CD4-positive, alpha-beta T cell treated with Interleukin-15 for 4 hours (primary cell): ENCODE measurements at regions not wholly inside any gene's neighbourhood (a gene's known extent, or its start where the extent isn't known, plus 50 kb on each side); places are given as distances from the start of the nearest gene placed in this dataset.
"Not testable (repeated sequence)": the region's sequence is repeated elsewhere in the genome, so short reads cannot be mapped to it uniquely, and the experiment has no call there.

Source experiments
- DNase-seq: peaks from one replicate; pipeline ENCODE4 v3.0.0-alpha.2; 2020; ENCODE audit warnings: low spot score

DNA sequence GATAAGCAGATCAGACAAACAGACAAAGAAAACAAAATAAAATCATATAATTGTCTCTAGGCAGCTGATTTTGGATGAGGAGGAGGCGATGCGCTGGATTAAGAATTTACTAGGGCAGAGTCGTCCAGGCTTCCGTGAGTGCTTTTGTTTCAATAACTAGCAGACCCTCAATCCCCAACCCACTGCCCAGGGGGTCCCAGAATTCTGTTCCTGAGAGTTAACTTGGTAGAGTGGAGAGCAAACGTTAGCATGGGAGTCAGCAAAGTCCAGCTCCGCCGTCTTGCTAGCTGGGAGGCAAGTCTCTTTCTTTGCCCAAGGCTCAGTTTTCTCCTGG lies 95.5 kb upstream of the TBX5 start:
- no peak for DNase-seq

DNA sequence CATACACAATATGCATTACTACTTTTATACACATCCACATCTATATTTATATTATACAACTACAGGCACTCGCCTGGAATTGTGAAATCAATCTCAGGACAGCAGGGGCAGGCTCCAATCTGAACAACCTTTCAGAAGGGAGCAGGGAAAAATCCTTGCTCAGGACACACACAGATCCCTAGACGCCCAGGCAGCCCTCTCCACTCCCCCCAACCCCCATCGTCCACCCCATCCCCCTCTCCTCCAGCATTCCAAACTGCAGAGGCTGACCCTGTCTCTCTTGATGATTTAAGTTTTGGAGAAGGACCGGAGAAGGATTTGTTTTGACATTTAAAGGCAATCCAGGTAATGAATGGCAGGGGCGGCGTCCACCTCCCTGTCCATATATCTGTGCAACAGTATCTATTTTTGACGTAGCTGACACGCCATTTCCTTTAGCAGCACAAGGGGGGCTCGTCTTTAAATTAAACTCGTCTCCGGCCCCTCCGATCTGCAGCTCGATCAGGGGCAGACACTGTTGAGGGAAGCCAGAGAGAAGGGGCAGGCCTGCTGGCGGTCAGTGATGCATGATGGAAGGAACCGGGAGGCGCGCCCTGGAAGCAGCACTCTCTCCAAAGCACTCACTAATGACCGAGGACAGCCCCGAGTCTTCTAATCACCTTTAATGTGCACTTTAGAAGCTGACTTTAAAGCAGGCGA lies 95.0 kb upstream of the TBX5 start:
- DNase-seq, result no peak

DNA sequence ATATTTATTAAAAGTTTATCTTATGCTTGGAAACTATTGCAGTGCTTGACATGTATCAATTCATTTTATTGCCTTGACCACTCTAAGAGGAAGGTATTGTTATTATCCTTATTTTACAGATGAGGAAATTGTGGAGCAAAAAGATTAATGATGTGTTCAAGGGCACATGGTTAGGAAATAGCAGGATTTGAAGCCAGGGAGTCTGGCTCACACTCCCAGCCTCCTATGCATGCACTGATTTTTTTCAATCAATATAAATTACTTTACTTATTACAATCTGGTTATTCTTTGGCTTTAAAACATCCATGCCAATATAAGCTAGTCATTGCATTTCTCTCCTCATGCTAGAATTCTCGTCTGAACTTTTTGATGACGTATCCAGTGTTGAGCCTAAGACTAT lies 94.2 kb upstream of the TBX5 start:
- DNase-seq, result no peak

DNA sequence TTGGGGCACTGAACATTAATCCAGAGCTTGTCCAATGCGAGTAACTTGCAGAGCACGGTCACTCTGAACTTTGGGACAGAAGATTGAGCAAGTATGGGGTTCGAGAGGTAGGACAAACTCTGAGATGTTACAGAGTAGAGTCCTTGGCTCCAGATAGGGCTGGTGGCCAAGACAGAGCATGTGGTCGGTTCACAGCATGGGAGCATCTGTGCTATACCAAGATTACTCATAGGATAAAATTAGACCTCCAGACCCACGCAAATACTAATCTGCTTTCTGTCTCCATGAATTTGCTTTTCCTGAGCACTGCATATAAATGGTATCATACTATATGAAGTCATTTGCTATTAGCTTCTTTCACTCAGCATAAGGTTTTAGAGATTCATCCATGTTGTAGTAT lies 93.4 kb upstream of the TBX5 start:
- DNase-seq, result no peak

DNA sequence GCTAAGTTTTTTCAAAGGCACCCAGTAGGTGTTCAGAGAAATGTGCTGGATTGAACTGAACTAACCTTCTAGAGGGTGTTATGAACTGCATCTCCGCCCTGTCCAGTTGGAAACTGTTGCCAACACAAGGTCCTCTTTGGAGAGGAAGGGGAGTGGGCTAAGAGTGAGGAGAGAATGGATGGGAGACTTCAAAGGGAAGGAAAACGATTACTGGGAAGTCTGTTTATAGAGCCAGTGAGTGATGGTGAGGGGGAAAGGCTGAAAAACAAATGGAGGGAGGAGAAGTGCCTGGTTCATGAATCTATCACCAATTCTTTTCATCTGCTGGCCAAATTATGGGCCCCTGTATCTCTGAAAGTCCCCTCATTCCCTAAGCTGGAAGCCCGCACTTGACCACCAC lies 86.0 kb upstream of the TBX5 start:
- DNase-seq, result no peak

DNA sequence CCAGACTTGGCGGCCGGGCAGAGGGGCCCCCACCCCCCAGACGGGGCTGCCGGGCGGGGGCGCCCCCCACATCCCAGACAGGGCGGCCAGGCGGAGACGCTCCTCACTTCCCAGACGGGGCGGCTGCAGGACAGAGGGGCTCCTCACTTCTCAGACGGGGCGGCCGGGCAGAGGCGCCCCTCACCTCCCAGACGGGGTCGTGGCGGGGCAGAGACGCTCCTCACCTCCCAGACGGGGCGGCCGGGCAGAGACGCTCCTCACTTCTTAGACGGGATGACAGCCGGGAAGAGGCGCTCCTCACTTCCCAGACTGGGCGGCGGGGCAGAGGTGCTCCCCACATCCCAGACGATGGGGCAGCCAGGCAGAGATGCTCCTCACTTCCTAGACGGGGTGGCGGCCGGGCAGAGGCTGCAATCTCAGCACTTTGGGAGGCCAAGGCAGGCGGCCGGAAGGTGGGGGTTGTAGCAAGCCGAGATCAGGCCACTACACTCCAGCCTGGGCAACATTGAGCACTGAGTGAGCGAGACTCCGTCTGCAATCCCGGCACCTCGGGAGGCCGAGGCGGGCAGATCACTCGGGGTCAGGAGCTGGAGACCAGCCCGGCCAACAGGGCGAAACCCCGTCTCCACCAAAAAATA lies 79.0 kb upstream of the TBX5 start:
- DNase-seq, result not testable (repeated sequence)

DNA sequence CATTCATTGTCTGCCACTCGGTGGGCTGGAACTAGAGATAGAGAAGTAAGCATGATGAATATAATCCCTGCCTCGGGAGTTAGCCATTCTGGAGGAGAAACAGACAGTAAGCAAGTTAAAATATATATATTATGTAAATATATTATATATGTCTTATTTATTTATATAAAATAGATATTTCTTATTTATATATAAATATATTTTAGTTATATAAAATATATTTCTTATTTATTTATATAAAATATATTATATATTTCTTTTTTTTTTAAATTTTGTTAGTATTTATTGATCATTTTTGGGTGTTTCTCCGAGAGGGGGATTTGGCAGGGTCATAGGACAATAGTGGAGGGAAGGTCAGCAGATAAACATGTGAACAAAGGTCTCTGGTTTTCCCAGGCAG lies 78.1 kb upstream of the TBX5 start:
- DNase-seq, result no peak

DNA sequence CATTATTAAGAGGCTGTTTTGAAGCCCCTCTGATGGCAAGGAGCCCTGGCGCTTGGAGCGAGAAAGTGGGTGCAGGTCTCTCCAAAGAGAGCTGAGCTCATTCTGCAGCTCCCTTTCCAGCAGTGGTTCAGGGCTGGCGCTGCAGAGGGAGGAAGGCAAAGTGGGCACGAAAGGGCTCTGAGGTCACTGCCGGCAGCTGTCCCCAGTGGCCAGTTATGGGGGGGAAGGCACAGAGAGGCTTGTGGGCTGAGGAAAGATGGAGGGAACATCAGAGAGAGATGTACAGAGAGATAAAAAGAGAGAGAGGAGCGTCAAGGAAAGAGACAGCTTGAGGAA lies 75.2 kb upstream of the TBX5 start:
- no peak for DNase-seq

DNA sequence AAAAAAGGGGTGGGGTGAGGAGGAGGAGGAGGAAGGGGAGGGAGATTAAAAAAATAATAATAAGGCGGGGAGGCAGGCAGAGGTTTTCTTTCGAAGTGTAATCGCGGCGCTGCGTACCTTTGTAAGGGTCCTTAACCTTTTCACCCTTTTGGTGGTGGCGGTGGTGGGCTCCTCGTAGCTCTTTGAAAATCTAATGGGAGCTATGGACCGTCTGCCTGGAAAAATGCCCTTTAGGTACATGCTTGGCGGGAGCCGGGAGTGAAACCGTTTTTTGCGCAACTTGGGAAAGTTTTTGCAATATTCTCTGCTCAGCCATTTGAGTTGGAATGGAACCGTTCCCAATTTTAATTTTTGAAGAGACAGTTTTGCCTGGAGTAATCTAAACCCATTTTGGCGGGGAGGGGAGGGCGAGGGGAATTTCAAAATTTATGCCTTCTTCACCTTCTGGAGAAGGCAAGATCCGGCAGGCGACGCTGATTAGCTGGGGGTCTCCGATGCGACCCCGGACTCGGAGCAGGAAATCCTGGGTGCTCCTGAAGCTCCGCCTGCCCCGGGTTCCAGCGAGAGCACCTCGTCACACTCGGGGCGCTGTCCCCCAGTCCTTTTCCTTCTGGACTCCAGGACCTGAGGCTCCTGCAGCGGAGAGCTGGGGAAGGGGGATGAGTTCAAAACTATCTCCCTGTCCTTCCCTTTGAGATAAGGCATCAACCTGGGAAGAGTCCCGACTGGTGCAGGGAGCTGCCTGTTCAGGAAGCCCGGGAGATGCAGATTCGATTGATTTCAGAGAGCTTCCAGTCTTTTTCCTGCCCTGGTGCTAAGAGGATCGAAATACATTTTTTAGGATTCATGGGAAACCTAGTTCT lies 74.6 kb upstream of the TBX5 start:
- DNase-seq, result no peak

DNA sequence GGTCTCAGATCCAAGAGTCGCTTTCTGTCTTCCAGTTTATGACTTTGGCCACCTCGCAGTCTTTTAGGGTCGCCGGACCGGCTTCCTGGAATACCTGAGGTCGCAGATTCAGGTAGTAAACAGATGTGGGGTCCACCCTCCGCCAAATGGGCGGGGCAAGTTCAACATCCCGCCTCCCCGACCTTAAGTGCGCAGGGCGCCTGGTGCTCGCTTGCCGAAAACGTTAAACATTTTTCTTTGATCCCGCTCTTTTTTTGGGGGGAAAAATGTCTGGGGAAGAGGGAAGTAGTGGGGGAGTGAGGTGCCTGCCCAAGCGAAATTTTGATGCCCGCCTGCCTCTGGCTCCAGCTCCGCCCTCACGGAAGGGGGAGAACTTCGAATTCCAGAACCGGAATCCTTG lies 73.9 kb upstream of the TBX5 start:
- DNase-seq, result no peak

DNA sequence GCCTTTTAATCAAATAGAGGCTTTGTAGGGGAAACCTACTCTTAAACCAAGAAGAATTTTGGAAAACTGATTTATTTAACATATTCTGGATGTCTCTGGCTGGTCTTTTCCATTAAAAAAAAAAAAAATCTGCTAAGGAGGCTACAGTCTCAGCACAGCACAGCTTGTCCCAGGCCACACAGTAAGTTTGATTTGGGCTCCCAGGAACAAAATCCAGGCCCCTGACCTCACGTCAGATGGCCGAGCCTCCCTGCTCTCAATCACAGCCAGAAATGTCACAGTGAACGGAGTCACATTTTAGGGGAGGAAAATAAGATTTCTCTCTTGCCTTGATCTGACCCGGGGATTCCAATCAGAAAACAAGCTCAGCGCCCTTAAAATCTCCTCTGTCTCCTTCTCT lies 72.9 kb upstream of the TBX5 start:
- DNase-seq, result no peak

DNA sequence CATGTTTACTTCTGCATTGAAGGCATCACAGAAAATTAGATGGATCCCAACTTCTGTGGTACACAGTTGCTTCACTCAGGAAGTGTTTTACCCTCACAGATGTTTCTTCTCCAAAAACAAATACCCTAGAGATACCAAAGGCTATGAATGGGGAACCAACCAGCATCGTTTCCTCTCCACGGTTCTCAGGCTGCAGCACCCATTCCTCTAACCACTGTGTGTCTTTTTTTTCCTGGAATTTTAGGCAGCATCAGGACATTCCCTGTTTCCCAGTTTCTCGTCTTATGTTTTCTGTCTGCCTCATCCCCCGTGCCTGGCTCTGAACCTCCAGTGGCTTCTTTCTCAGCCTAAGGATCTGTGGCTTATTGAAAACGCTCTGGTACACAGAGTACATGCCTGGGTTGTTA lies 72.0 kb upstream of the TBX5 start:
- no peak for DNase-seq

DNA sequence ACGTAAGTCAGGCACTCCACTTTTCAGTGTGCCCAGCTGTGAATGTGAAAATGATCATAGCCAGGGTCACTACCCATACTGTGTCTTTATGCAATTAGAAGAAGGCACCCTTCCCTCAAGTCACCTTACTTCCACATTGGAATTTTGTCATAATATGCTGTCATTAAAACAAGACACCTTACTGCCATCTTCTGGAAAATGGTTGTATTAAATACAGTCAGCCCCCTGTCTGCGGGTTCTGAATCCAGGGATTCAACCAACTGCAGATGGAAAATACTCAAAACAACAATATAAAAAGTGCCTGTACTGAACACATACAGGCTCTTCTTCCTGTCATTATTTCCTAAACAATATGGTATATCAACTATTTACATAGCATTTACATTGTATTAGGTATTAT lies 70.2 kb upstream of the TBX5 start:
- DNase-seq, result no peak

DNA sequence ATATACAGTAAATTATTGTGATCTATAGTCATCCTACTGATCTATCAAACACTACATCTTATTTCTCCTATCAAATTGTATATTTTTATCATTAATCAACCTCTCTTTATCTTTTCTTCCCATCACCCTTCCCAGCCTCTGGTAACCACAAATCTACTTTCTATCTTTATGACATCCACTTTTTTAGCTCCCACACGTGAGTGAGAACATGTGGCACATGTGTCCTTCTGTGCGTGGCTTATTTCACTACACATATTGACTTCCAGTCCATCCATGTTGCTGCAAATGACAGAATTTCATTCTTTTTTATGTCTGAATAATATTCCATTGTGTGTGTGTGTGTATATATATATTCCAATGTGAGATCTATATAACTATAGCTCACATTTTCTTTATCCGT lies 67.8 kb upstream of the TBX5 start:
- DNase-seq, result no peak

DNA sequence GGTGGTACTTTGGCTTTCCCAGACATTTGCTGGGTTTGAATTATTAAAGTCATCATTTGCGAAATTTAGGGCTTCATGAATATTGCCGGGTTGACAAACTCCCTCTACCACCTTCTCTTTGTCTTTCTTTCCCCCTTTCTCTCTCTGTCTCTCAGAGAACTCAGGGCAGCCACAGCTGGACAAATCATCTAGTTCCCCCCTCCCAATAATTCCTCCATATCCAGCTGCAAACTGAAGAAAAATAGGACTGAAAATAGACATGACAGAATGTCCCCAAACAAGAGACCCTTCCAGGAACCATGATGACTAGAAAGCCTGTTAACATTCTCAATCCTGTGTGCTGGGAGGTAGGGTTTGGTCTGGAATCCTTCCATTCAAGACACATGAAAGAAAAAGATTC lies 67.1 kb upstream of the TBX5 start:
- DNase-seq, result no peak

DNA sequence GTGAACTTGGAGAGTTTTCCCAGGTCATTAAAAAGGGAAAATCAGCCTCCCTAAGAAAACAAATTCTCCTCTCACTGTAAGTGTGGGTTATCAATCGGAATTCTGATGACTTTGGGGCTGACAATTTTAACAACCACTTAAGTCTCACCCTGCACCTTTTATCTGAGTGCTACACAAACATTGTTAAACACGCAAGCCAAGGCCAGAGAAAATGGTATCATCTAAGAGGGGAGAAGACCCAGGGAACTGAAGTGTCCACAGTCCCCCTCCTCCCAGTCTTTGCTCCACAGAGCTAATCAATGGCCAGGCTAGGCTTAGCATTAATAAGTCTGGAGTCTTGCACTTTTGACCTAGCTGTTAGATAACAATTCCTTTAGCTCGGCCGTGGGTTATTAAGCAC lies 51.7 kb upstream of the TBX5 start:
- DNase-seq, result no peak
